ENCODE measurements at regions not wholly inside any gene's neighbourhood (a gene's known extent, or its start where the extent isn't known, plus 50 kb on each side); places are given as distances from the start of the nearest gene placed in this dataset.

DNA sequence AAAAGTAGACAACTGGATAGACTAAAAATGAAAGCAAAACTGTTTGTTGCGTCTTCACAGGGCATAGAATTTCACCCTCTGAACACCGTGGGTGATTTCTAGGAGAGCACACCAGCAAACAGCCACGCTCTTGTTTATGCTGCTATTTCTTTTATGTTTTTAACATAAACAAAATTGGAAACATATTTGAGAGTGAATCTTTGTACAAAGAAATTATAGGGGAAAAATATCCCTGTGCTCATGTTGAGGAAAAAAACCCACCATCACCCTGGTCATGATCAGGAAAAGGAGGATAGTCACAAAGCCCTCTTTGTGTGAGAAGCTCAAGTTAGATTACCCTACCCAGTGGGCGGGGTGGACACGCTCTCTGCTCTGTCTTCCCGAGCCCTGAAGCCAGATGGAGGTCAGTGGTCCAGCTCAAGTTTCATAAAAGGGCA is 313.3 kb downstream of the SATB1 start:
- H3K9me3 ChIP-seq (ENCODE audit: control insufficient read depth, insufficient read depth, low read length): no peaks in the 10 kb centered on the region
- no peaks in the 10 kb centered on the region for H4K20me1 ChIP-seq (ENCODE audit: control insufficient read depth, insufficient read depth, low read depth, low read length)
- H3F3A ChIP-seq (ENCODE audit: control insufficient read depth, insufficient read depth): no peaks in the 10 kb centered on the region
- H3K9me2 ChIP-seq (replicated peaks; ENCODE audit: control insufficient read depth, low read length): no peaks in the 10 kb centered on the region
- no peaks in the 10 kb centered on the region for H3K4me1 ChIP-seq (ENCODE audit: control insufficient read depth, low read length)
- H3K4me2 ChIP-seq (ENCODE audit: low read length): no peak overlapping the region
- no peak overlapping the region for H3K27ac ChIP-seq (ENCODE audit: low read depth, low read length)
- no peaks in the 10 kb centered on the region for H3K36me3 ChIP-seq (ENCODE audit: control insufficient read depth, low read length)
- no peaks in the 10 kb centered on the region for H3K27me3 ChIP-seq (ENCODE audit: control insufficient read depth, low read length)
- no peaks in the 10 kb centered on the region for H3K79me2 ChIP-seq (ENCODE audit: control insufficient read depth, low read length)
- no peak for TF ChIP-seq CTCF (IDR thresholded peaks at IDR 0.05; ENCODE audit: low read depth, low read length, poor library complexity, severe bottlenecking)
- TF ChIP-seq EZH2phosphoT487 (IDR thresholded peaks at IDR 0.05; ENCODE audit: borderline replicate concordance, low read length): no peak
- no peak overlapping the region for H3K4me3 ChIP-seq (ENCODE audit: low read length)

GRCh38 chr3:18103591-18103990 is 321.5 kb downstream of the SATB1 start:
- Histone ChIP-seq H3K9me2 (replicated peaks; ENCODE audit: control insufficient read depth, low read length) (no peaks in the 10 kb centered on the region), H3K4me2 (ENCODE audit: low read length) (no peak overlapping the region), H3K27me3 (ENCODE audit: control insufficient read depth, low read length) (no peaks in the 10 kb centered on the region), H3K27ac (ENCODE audit: low read depth, low read length) (no peak overlapping the region), H3K4me1 (ENCODE audit: control insufficient read depth, low read length) (no peaks in the 10 kb centered on the region), H3K4me3 (ENCODE audit: low read length) (no peak overlapping the region), H3K79me2 (ENCODE audit: control insufficient read depth, low read length) (no peaks in the 10 kb centered on the region), H4K20me1 (ENCODE audit: control insufficient read depth, insufficient read depth, low read depth, low read length) (no peaks in the 10 kb centered on the region), H3K36me3 (ENCODE audit: control insufficient read depth, low read length) (no peaks in the 10 kb centered on the region), H3K9me3 (ENCODE audit: control insufficient read depth, insufficient read depth, low read length) (no peaks in the 10 kb centered on the region; the same call in 1 of the 2 replicates), H3F3A (ENCODE audit: control insufficient read depth, insufficient read depth) (no peaks in the 10 kb centered on the region)
- TF ChIP-seq EZH2phosphoT487 (IDR thresholded peaks at IDR 0.05; ENCODE audit: borderline replicate concordance, low read length): no peak
- no peak for TF ChIP-seq CTCF (IDR thresholded peaks at IDR 0.05; ENCODE audit: low read depth, low read length, poor library complexity, severe bottlenecking)

GRCh38 chr3:18100121-18100520 is 325.0 kb downstream of the SATB1 start:
- H3K27me3 ChIP-seq (ENCODE audit: control insufficient read depth, low read length): no peaks in the 10 kb centered on the region
- no peak overlapping the region for H3K4me3 ChIP-seq (ENCODE audit: low read length)
- no peak overlapping the region for H3K4me2 ChIP-seq (ENCODE audit: low read length)
- TF ChIP-seq CTCF (IDR thresholded peaks at IDR 0.05; ENCODE audit: low read depth, low read length, poor library complexity, severe bottlenecking) (no peak), EZH2phosphoT487 (IDR thresholded peaks at IDR 0.05; ENCODE audit: borderline replicate concordance, low read length) (no peak)
- no peaks in the 10 kb centered on the region; the same call in 1 of the 2 replicates for H3K9me3 ChIP-seq (ENCODE audit: control insufficient read depth, insufficient read depth, low read length)
- no peaks in the 10 kb centered on the region for H3K4me1 ChIP-seq (ENCODE audit: control insufficient read depth, low read length)
- H4K20me1 ChIP-seq (ENCODE audit: control insufficient read depth, insufficient read depth, low read depth, low read length): no peaks in the 10 kb centered on the region
- H3F3A ChIP-seq (ENCODE audit: control insufficient read depth, insufficient read depth): no peaks in the 10 kb centered on the region
- H3K27ac ChIP-seq (ENCODE audit: low read depth, low read length): no peak overlapping the region
- no peaks in the 10 kb centered on the region for H3K9me2 ChIP-seq (replicated peaks; ENCODE audit: control insufficient read depth, low read length)
- H3K79me2 ChIP-seq (ENCODE audit: control insufficient read depth, low read length): no peaks in the 10 kb centered on the region
- no peaks in the 10 kb centered on the region for H3K36me3 ChIP-seq (ENCODE audit: control insufficient read depth, low read length)
